SK-N-SH (cell line): ENCODE measurements at regions not wholly inside any gene's neighbourhood (a gene's known extent, or its start where the extent isn't known, plus 50 kb on each side); places are given as distances from the start of the nearest gene placed in this dataset.

Experiments
- CTCF ChIA-PET: fragments of 300-600, 350-600 bp; formaldehyde crosslinking; extraction: SDS; loops from one replicate; lab custom pipeline; 2021; lab: Yijun Ruan, JAX
- POLR2A ChIA-PET: fragments of 350-600 bp; sonication (Branson Sonifier 250); formaldehyde crosslinking; extraction: SDS; loops from one replicate; lab custom pipeline; 2020; ENCODE audit warnings: antibody characterized with exemption, inconsistent platforms; lab: Yijun Ruan, JAX
- DNase-seq: peaks from one replicate; pipeline ENCODE4 v3.0.0; 2012
- H2AFZ ChIP-seq: fragments of 200-600 bp; sonication (generic); 2 replicates; pipeline ENCODE4 v1.8.1; 2016; ENCODE audit warnings: antibody characterized with exemption, mild to moderate bottlenecking, low read depth
- H3F3A ChIP-seq: fragments of 200-600 bp; sonication (generic); replicated peaks from 2 replicates; pipeline ENCODE3; 2016; ENCODE audit warnings: antibody characterized with exemption, mild to moderate bottlenecking; ENCODE audit not compliant: insufficient read depth
- H3K27ac ChIP-seq, 2 experiments: fragments of 200-500 bp in 1 of 2; fragments of 200-600 bp in 1 of 2; sonication (Bioruptor generic) in 1 of 2; sonication (generic), shearing (Covaris generic) in 1 of 2; 2 replicates each; pipeline versions ENCODE4 v1.5.1 to v1.6.1; 2014 to 2016; ENCODE audit warnings: low read depth in 2 of 2, inconsistent platforms in 1 of 2, low read length in 1 of 2, mild to moderate bottlenecking in 1 of 2, mixed read lengths in 1 of 2
- H3K27me3 ChIP-seq: fragments of 200-600 bp; sonication (generic), shearing (Covaris generic); 2 replicates; pipeline ENCODE4 v1.6.1; 2016; ENCODE audit warnings: mixed run types; ENCODE audit not compliant: insufficient read depth
- H3K36me3 ChIP-seq, 2 experiments: fragments of 200-500 bp in 1 of 2; fragments of 200-600 bp in 1 of 2; sonication (Bioruptor generic) in 1 of 2; sonication (generic) in 1 of 2; replicated peaks in 1 of 2; 2 replicates each; pipeline versions ENCODE3 to v1.5.1; 2014 to 2016; ENCODE audit warnings: low read length in 1 of 2, mild to moderate bottlenecking in 1 of 2; ENCODE audit not compliant: insufficient read depth in 2 of 2, control insufficient read depth in 1 of 2
- H3K4me1 ChIP-seq, 2 experiments: fragments of 200-500 bp in 1 of 2; fragments of 200-600 bp in 1 of 2; sonication (Bioruptor generic) in 1 of 2; sonication (generic), shearing (Covaris generic) in 1 of 2; 2 replicates each; pipeline versions ENCODE4 v1.5.1 to v1.6.1; 2014 to 2016; ENCODE audit warnings: low read depth in 1 of 2, low read length in 1 of 2, mixed run types in 1 of 2; ENCODE audit not compliant: insufficient read depth in 2 of 2, control insufficient read depth in 1 of 2
- H3K4me2 ChIP-seq: fragments of 200-600 bp; sonication (generic), shearing (Covaris generic); 2 replicates; pipeline ENCODE4 v1.6.1; 2017; ENCODE audit warnings: mixed run types
- H3K4me3 ChIP-seq, 2 experiments: fragments of 200-500 bp in 1 of 2; fragments of 200-600 bp in 1 of 2; sonication (Bioruptor generic) in 1 of 2; sonication (generic), shearing (Covaris generic) in 1 of 2; 2 replicates each; pipeline versions ENCODE4 v1.5.1 to v1.8.1; 2014 to 2016; ENCODE audit warnings: low read depth in 2 of 2, inconsistent platforms in 1 of 2, low read length in 1 of 2, mild to moderate bottlenecking in 1 of 2, mixed read lengths in 1 of 2, moderate library complexity in 1 of 2
- H3K79me2 ChIP-seq: fragments of 200-600 bp; sonication (generic); 2 replicates; pipeline ENCODE4 v1.8.1; 2017; ENCODE audit warnings: mild to moderate bottlenecking; ENCODE audit not compliant: insufficient read depth
- H3K9ac ChIP-seq: fragments of 200-600 bp; sonication (generic); 2 replicates; pipeline ENCODE4 v1.6.1; 2017; ENCODE audit warnings: mixed run types
- H3K9me2 ChIP-seq: fragments of 200-600 bp; sonication (generic); 2 replicates; pipeline ENCODE4 v1.6.1; 2017; ENCODE audit warnings: mixed run types
- H3K9me3 ChIP-seq: fragments of 200-600 bp; sonication (generic); 2 replicates; pipeline ENCODE4 v1.6.1; 2017; ENCODE audit warnings: mixed run types, mild to moderate bottlenecking, moderate library complexity
- H4K20me1 ChIP-seq: fragments of 200-600 bp; sonication (generic); 2 replicates; pipeline ENCODE4 v1.6.1; 2017; ENCODE audit warnings: mild to moderate bottlenecking, mixed run types; ENCODE audit not compliant: insufficient read depth
- EP300 ChIP-seq, 2 experiments: IDR thresholded peaks; 2 replicates each; pipeline versions ENCODE4 v1.4.0 to v1.6.1; 2012; ENCODE audit warnings: borderline replicate concordance in 1 of 2, low read depth in 1 of 2, low read length in 1 of 2
- EZH2phosphoT487 ChIP-seq: fragments of 200-600 bp; sonication (generic); IDR thresholded peaks from 2 replicates; pipeline ENCODE4 v1.6.1; 2017; ENCODE audit warnings: low read depth, mixed run types, mild to moderate bottlenecking, antibody characterized with exemption, moderate library complexity, borderline replicate concordance
- FOXJ3 ChIP-seq: sonication (generic); formaldehyde crosslinking; IDR thresholded peaks from 2 replicates; pipeline ENCODE4 v1.5.1; 2020; ENCODE audit warnings: mild to moderate bottlenecking, missing genetic modification reagents
- GABPA ChIP-seq: IDR thresholded peaks from 2 replicates; pipeline ENCODE4 v1.4.0; 2012; ENCODE audit warnings: low read depth, mild to moderate bottlenecking
- MEF2A ChIP-seq: IDR thresholded peaks from 2 replicates; pipeline ENCODE4 v1.4.0; 2012; ENCODE audit warnings: low read depth, borderline replicate concordance
- MXI1 ChIP-seq: IDR thresholded peaks from 2 replicates; pipeline ENCODE4 v1.6.1; 2012; ENCODE audit warnings: mild to moderate bottlenecking, low read depth, low read length, improper control_type of control experiment
- NFIC ChIP-seq: IDR thresholded peaks from 2 replicates; pipeline ENCODE4 v1.4.0; 2012; ENCODE audit warnings: borderline replicate concordance
- NRF1 ChIP-seq: IDR thresholded peaks from 2 replicates; pipeline ENCODE4 v1.6.1; 2012; ENCODE audit warnings: low read depth, mild to moderate bottlenecking, low read length
- RCOR1 ChIP-seq: fragments of 150-350 bp; IDR thresholded peaks from 2 replicates; pipeline ENCODE4 v1.6.1; 2017; ENCODE audit warnings: antibody characterized with exemption, low read length
- RXRA ChIP-seq: IDR thresholded peaks from 2 replicates; pipeline ENCODE4 v1.4.0; 2012; ENCODE audit warnings: low read depth, mild to moderate bottlenecking, borderline replicate concordance
- WGBS: methylation state at CpG from one replicate; pipeline ENCODE4 v1.1.6; 2017; ENCODE audit warnings: low lambda C conversion rate; 5-methylcytosine and 5-hydroxymethylcytosine counted together
- TF ChIP-seq, protein P1 (sequence below): IDR thresholded peaks from 2 replicates; pipeline ENCODE4 v1.6.1; 2012; ENCODE audit warnings: mild to moderate bottlenecking, low read depth, low read length, moderate library complexity
- TF ChIP-seq, protein P2 (sequence below): IDR thresholded peaks from 2 replicates; pipeline ENCODE4; 2012
- TF ChIP-seq, protein P3 (sequence below): fragments of 150-350 bp; IDR thresholded peaks from 2 replicates; pipeline ENCODE4 v1.6.1; 2017; ENCODE audit warnings: antibody characterized with exemption, low read length, low read depth, borderline replicate concordance

DNA sequence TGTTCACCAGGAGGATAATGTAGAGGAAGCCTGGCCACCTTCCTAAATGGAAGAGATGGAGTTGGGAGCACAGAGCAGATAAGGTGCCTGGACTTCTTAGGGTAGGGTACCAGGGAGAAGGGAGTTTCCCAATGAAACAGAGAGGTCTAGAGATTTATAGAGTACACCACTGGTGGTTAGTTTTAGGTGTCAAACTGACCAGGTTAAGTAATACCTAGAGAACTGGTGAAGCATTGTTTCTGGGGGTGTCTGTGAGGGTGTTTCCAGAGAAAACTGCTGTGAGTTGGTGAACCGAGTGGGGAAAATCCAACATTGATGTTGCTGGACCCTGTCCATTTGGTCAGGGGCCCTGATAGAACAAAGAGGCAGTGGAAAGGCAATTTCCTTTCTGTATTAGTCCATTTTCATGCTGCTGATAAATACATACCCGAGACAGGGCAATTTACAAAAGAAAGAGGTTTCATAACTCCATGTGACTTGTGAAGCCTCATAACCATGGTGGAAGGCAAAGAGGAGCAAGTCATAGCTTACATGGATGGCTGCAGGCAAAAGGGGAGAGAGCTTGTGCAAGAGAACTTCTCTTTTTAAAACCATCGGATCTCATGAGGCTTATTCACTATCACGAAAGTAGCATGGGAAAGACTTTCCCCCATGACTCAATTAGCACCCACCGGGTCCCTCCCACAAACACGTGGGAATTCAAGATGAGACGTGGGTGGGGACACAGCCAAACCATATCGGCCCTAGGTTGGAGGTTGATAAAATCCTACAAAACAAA lies 260.8 kb downstream of the CBLN2 start:
- no peaks in the 10 kb centered on the region for H3K9me2 ChIP-seq
- POLR2A ChIA-PET, result no interaction called here
- no peaks in the 10 kb centered on the region for H3K27me3 ChIP-seq
- H3K79me2 ChIP-seq, result no peaks in the 10 kb centered on the region
- no peak overlapping the region for H2AFZ ChIP-seq
- no peak overlapping the region; a peak in 1 of 4 replicates for H3K4me3 ChIP-seq
- no peak overlapping the region for H3K27ac ChIP-seq
- no peak overlapping the region for H3K9ac ChIP-seq
- WGBS, result 32% methylated on average over 8 of the region's 8 CpGs
- TF ChIP-seq MXI1 (no peak), RXRA (no peak), EZH2phosphoT487 (no peak), NFIC (no peak), FOXJ3 (CRISPR knock-in tag) (no peak), MEF2A (no peak), RCOR1 (no peak), EP300 (IDR thresholded peaks at IDR 0.05; ENCODE audit: borderline replicate concordance in 1 of 2, low read depth in 1 of 2, low read length in 1 of 2) (no peak), GABPA (no peak), NRF1 (no peak)
- TF ChIP-seq, protein P1, sequence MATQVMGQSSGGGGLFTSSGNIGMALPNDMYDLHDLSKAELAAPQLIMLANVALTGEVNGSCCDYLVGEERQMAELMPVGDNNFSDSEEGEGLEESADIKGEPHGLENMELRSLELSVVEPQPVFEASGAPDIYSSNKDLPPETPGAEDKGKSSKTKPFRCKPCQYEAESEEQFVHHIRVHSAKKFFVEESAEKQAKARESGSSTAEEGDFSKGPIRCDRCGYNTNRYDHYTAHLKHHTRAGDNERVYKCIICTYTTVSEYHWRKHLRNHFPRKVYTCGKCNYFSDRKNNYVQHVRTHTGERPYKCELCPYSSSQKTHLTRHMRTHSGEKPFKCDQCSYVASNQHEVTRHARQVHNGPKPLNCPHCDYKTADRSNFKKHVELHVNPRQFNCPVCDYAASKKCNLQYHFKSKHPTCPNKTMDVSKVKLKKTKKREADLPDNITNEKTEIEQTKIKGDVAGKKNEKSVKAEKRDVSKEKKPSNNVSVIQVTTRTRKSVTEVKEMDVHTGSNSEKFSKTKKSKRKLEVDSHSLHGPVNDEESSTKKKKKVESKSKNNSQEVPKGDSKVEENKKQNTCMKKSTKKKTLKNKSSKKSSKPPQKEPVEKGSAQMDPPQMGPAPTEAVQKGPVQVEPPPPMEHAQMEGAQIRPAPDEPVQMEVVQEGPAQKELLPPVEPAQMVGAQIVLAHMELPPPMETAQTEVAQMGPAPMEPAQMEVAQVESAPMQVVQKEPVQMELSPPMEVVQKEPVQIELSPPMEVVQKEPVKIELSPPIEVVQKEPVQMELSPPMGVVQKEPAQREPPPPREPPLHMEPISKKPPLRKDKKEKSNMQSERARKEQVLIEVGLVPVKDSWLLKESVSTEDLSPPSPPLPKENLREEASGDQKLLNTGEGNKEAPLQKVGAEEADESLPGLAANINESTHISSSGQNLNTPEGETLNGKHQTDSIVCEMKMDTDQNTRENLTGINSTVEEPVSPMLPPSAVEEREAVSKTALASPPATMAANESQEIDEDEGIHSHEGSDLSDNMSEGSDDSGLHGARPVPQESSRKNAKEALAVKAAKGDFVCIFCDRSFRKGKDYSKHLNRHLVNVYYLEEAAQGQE, result no peak
- TF ChIP-seq, protein P2, sequence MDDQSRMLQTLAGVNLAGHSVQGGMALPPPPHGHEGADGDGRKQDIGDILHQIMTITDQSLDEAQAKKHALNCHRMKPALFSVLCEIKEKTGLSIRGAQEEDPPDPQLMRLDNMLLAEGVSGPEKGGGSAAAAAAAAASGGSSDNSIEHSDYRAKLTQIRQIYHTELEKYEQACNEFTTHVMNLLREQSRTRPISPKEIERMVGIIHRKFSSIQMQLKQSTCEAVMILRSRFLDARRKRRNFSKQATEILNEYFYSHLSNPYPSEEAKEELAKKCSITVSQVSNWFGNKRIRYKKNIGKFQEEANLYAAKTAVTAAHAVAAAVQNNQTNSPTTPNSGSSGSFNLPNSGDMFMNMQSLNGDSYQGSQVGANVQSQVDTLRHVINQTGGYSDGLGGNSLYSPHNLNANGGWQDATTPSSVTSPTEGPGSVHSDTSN, result no peak
- TF ChIP-seq, protein P3, sequence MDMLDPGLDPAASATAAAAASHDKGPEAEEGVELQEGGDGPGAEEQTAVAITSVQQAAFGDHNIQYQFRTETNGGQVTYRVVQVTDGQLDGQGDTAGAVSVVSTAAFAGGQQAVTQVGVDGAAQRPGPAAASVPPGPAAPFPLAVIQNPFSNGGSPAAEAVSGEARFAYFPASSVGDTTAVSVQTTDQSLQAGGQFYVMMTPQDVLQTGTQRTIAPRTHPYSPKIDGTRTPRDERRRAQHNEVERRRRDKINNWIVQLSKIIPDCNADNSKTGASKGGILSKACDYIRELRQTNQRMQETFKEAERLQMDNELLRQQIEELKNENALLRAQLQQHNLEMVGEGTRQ, result no peak
- TF ChIP-seq, all 33 proteins: peak for 0
- H3K4me2 ChIP-seq, result no peak overlapping the region
- H3K4me1 ChIP-seq, result no peaks in the 10 kb centered on the region
- H3F3A ChIP-seq, result no peaks in the 10 kb centered on the region
- no peaks in the 10 kb centered on the region for H3K36me3 ChIP-seq
- CTCF ChIA-PET, result no interaction called here
- H4K20me1 ChIP-seq, result no peaks in the 10 kb centered on the region
- DNase-seq, result no peak
- no peaks in the 10 kb centered on the region for H3K9me3 ChIP-seq
